C4-2B (cell line): ENCODE measurements at regions not wholly inside any gene's neighbourhood (a gene's known extent, or its start where the extent isn't known, plus 50 kb on each side); places are given as distances from the start of the nearest gene placed in this dataset.

Source experiments
- CTCF ChIP-seq: fragments of 450-650 bp; conservative IDR thresholded peaks from 2 replicates; pipeline ENCODE4 v1.5.1; 2017; ENCODE audit warnings: mild to moderate bottlenecking
- ZFX ChIP-seq: fragments of 450-650 bp; IDR thresholded peaks from 2 replicates; pipeline ENCODE4 v1.6.1; 2017

- no peak for TF ChIP-seq CTCF
- no peak for TF ChIP-seq ZFX
Measured at GRCh38 chr2:181174611-181175580, 194.5 kb downstream of the UBE2E3 start.
